ENCODE measurements at regions not wholly inside any gene's neighbourhood (a gene's known extent, or its start where the extent isn't known, plus 50 kb on each side); places are given as distances from the start of the nearest gene placed in this dataset.

DNA sequence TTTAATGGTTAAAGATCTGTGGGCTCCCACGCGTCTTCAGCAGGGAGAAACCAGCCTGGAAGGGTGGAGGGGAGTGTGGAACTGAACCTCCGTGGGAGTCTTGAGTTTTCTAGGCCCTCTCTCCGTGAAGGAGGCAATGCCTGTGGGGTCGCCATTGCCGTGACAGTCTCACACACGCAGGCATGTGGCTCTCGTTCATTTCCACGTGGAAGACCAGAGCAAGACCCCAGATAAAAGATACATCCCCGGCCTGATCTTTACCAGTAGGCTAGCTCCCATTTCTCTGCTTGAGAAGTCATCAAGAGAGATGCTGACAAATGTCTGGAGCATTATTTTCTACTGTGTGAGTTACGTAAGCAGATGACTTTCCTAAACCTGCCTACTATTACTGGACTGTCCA is 491.7 kb upstream of the LMO3 start:
- 86% methylated on average over 11 of the region's 11 CpGs for WGBS

GRCh38 chr12:17084831-17085230 is 478.9 kb upstream of the LMO3 start:
- no peaks in the 10 kb centered on the region for H3K27me3 ChIP-seq
- H3K9me3 ChIP-seq: peaks cover 0 to 3% (median 0%) of the 10 kb centered on the region in 4 donors
- no peak overlapping the region for H3K4me3 ChIP-seq
- DNase-seq (ENCODE audit: extremely low spot score): no peak
- intact Hi-C loops (cut with DNase I): no loop called here
- TF ChIP-seq POLR2AphosphoS5 (IDR thresholded peaks at IDR 0.05) (no peak), EP300 (IDR thresholded peaks at IDR 0.05) (no peak), POLR2A (IDR thresholded peaks at IDR 0.05; ENCODE audit: low read depth) (no peak)
- TF ChIP-seq, protein P1, sequence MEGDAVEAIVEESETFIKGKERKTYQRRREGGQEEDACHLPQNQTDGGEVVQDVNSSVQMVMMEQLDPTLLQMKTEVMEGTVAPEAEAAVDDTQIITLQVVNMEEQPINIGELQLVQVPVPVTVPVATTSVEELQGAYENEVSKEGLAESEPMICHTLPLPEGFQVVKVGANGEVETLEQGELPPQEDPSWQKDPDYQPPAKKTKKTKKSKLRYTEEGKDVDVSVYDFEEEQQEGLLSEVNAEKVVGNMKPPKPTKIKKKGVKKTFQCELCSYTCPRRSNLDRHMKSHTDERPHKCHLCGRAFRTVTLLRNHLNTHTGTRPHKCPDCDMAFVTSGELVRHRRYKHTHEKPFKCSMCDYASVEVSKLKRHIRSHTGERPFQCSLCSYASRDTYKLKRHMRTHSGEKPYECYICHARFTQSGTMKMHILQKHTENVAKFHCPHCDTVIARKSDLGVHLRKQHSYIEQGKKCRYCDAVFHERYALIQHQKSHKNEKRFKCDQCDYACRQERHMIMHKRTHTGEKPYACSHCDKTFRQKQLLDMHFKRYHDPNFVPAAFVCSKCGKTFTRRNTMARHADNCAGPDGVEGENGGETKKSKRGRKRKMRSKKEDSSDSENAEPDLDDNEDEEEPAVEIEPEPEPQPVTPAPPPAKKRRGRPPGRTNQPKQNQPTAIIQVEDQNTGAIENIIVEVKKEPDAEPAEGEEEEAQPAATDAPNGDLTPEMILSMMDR (IDR thresholded peaks at IDR 0.05): no peak
- H3K27ac ChIP-seq (replicated peaks in 1 of 4): no peak overlapping the region
- H3K36me3 ChIP-seq: no peaks in the 10 kb centered on the region
- H3K4me1 ChIP-seq: no peaks in the 10 kb centered on the region

More for the DNA sequence above, 491.7 kb upstream of the LMO3 start:
- no peaks in the 10 kb centered on the region for H3K9me3 ChIP-seq
- TF ChIP-seq POLR2AphosphoS5 (IDR thresholded peaks at IDR 0.05) (no peak), POLR2A (IDR thresholded peaks at IDR 0.05; ENCODE audit: low read depth) (no peak), EP300 (IDR thresholded peaks at IDR 0.05) (no peak)
- TF ChIP-seq, protein P1 (IDR thresholded peaks at IDR 0.05): no peak
- intact Hi-C loops (cut with DNase I): no loop called here
- no peaks in the 10 kb centered on the region for H3K36me3 ChIP-seq
- no peak for DNase-seq (ENCODE audit: extremely low spot score)
- H3K4me3 ChIP-seq: no peak overlapping the region
- H3K27ac ChIP-seq (replicated peaks in 1 of 4): no peak overlapping the region
- H3K27me3 ChIP-seq: no peaks in the 10 kb centered on the region
- no peaks in the 10 kb centered on the region for H3K4me1 ChIP-seq

DNA sequence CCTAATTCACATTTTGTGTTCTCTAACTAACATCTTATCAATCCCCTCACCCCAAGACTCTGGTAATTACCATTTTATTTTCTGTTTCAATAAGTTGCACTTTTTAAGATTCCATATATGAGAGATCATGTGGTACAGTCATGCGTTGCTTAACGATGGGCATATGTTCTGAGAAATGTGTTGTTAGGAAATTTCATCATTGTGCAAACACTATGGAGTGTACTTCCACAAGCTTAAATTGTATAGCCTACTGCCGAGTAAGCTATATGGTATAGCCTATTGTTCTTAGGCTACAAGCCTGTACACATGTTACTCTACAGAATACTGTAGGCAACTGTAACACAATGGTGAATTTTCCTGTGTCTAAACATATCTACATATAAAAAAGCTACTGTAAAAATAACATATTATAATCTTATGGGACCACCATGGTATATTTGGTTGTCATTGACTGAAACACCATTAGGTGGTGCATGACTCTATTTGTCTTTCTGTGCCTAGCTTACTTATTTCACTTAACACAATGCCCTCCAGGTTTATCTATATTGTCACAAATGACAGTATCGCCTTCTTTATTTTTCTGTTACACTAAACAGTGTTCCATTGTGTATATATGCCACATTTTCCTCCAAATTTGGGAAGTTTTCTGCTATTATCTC is 473.4 kb upstream of the LMO3 start:
- Histone ChIP-seq H3K36me3 (no peaks in the 10 kb centered on the region), H3K4me3 (no peak overlapping the region), H3K4me1 (no peaks in the 10 kb centered on the region), H3K27me3 (no peaks in the 10 kb centered on the region), H3K27ac (replicated peaks in 1 of 4) (no peak overlapping the region), H3K9me3 (no peaks in the 10 kb centered on the region)
- DNase-seq (ENCODE audit: extremely low spot score): no peak
- WGBS: 94% methylated on average over 4 of the region's 4 CpGs
- intact Hi-C loops (cut with DNase I): no loop called here
- TF ChIP-seq POLR2AphosphoS5 (IDR thresholded peaks at IDR 0.05): no peak
- TF ChIP-seq EP300 (IDR thresholded peaks at IDR 0.05): no peak

- Histone ChIP-seq H3K27me3 (no peaks in the 10 kb centered on the region), H3K36me3 (no peaks in the 10 kb centered on the region), H3K4me1 (no peaks in the 10 kb centered on the region), H3K4me3 (no peak overlapping the region), H3K27ac (replicated peaks in 1 of 4) (no peak overlapping the region), H3K9me3 (no peaks in the 10 kb centered on the region)
- no peak for DNase-seq (ENCODE audit: extremely low spot score)
- WGBS: 91% methylated on average over 3 of the region's 3 CpGs
- TF ChIP-seq POLR2A (IDR thresholded peaks at IDR 0.05; ENCODE audit: low read depth) (no peak), EP300 (IDR thresholded peaks at IDR 0.05) (no peak)
- intact Hi-C loops (cut with DNase I): no loop called here
Observed at GRCh38 chr12:17077594-17077993, 471.6 kb upstream of the LMO3 start.

DNA sequence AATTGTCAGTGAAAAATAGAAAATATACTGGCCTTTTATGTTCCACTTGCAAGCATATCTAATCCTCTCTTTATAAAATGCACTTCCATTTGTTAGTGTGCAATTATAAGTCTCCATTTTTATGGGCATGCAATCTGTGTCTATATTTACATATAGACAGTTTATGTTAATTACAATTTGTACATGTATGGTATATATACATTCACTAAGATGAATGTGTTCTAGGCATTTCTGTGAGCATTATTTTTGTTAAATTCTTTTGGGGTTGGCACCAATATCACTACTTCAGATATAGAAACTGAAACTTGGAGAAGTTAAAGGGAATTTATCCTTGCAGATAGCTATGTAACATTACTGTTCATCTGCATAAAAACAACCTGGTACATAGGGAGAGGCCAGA is 470.8 kb upstream of the LMO3 start:
- Histone ChIP-seq H3K4me3 (no peak overlapping the region), H3K4me1 (no peaks in the 10 kb centered on the region), H3K36me3 (no peaks in the 10 kb centered on the region), H3K9me3 (no peaks in the 10 kb centered on the region), H3K27ac (replicated peaks in 1 of 4) (no peak overlapping the region), H3K27me3 (no peaks in the 10 kb centered on the region)
- intact Hi-C loops (cut with DNase I): no loop called here
- TF ChIP-seq EP300 (IDR thresholded peaks at IDR 0.05): no peak
- TF ChIP-seq POLR2AphosphoS5 (IDR thresholded peaks at IDR 0.05): no peak
- DNase-seq (ENCODE audit: extremely low spot score): no peak

DNA sequence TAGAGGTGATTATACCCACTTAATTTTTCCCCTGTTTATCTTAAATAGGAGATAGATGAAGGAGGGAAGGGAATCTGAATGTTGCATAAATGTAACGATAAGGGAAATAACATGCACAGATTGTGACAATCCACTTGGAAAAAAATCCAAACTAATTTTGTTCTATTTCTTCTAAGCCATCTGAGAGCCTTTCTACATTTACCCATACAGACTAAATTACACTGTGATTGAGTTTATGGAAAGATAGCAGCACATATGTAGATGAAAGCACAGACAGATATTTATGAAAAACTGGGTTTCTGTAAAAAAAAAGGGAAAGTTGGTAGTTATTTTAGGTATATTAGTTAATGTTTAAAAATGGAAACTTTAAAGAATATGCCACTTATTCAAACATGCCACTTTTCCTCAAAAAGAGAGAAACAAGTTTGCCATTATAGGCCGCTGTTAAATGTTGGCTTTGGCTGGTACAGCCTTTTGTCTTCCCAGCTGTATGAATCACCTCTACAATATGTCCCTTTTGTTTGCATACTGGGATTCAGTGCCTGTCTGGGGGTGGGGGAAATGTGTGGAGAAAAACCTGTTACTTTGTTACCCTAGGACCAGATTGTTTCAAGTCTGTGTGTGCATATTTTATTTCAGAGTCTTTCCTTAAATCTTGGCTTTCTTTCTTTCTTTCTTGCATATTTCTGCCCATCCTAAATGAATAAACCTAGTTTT is 470.2 kb upstream of the LMO3 start:
- WGBS: 83% methylated on average over 2 of the region's 2 CpGs
- Histone ChIP-seq H3K27me3 (no peaks in the 10 kb centered on the region), H3K36me3 (no peaks in the 10 kb centered on the region), H3K4me1 (no peaks in the 10 kb centered on the region), H3K27ac (replicated peaks in 1 of 4) (no peak overlapping the region), H3K4me3 (no peak overlapping the region), H3K9me3 (no peaks in the 10 kb centered on the region)
- TF ChIP-seq EP300 (IDR thresholded peaks at IDR 0.05) (no peak), POLR2AphosphoS5 (IDR thresholded peaks at IDR 0.05) (no peak), POLR2A (IDR thresholded peaks at IDR 0.05; ENCODE audit: low read depth) (no peak)
- TF ChIP-seq, protein P1 (IDR thresholded peaks at IDR 0.05): no peak
- intact Hi-C loops (cut with DNase I): no loop called here
- DNase-seq (ENCODE audit: extremely low spot score): no peak
